ENCODE measurements at regions not wholly inside any gene's neighbourhood (a gene's known extent, or its start where the extent isn't known, plus 50 kb on each side); places are given as distances from the start of the nearest gene placed in this dataset.

GRCh38 chr6:28764014-28764723 is 159.6 kb downstream of the TRIM27 start:
- DNase-seq (ENCODE audit: low spot score), result no peak
- TF ChIP-seq CTCF (IDR thresholded peaks at IDR 0.05; ENCODE audit: borderline replicate concordance, control extremely low read depth, extremely low read depth, insufficient read depth, missing control alignments), result no peak
- in situ Hi-C loops (cut with MboI; ENCODE audit: low sequenced_read_pairs, unreplicated experiment), result no loop called here

DNA sequence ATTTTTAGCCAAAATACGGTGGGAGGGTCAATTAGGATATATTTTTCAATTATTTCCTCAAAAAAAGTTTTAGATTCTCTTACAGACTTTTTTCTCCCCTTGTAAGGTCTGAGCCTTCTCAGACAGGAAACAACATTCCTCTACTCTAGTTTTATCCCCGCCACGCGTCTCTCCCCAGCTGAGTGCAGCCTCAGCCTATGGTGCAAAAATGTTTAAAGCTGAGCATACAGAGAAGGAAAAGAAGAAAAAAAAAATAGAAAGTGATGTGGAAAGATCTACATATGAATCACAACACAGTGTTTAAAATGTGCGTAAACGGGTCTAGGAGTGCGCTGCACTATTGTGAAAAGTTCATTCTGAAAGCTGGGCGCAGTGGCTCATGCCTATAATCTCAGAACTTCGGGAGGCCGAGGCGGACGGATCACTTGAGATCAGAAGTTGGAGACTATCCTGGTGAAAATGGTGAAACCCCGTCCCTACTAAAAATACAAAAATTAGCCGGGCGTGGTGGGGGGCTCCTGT is 159.0 kb downstream of the TRIM27 start:
- TF ChIP-seq CTCF (IDR thresholded peaks at IDR 0.05; ENCODE audit: borderline replicate concordance, control extremely low read depth, extremely low read depth, insufficient read depth, missing control alignments), result no peak
- in situ Hi-C loops (cut with MboI; ENCODE audit: low sequenced_read_pairs, unreplicated experiment), result no loop called here
- DNase-seq (ENCODE audit: low spot score), result no peak

DNA sequence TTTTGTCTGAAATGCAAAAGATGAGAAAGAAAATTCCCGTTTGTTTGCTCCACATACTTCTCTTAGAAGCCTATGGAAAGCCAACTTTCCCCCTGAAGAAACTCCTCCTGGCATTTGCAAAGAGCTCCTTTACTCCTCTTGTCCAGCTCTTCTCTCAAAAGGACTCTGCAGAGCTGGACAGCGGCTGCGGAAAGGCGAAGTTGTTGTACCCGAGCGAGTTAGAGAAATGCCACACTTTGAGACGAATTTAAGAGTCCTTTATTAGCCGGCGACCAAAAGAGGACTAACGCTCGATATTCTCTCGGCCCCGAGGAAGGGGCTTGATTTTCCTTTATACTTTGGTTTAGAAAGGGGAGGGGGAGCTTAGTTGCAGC is 157.8 kb downstream of the TRIM27 start:
- TF ChIP-seq CTCF (IDR thresholded peaks at IDR 0.05; ENCODE audit: borderline replicate concordance, control extremely low read depth, extremely low read depth, insufficient read depth, missing control alignments), result no peak
- in situ Hi-C loops (cut with MboI; ENCODE audit: low sequenced_read_pairs, unreplicated experiment), result no loop called here
- no peak for DNase-seq (ENCODE audit: low spot score)

GRCh38 chr6:28766426-28766825 is 157.4 kb downstream of the TRIM27 start:
- in situ Hi-C loops (cut with MboI; ENCODE audit: low sequenced_read_pairs, unreplicated experiment), result no loop called here
- no peak for DNase-seq (ENCODE audit: low spot score)
- TF ChIP-seq CTCF (IDR thresholded peaks at IDR 0.05; ENCODE audit: borderline replicate concordance, control extremely low read depth, extremely low read depth, insufficient read depth, missing control alignments), result no peak

- DNase-seq (ENCODE audit: low spot score), result no peak
- no peak for TF ChIP-seq CTCF (IDR thresholded peaks at IDR 0.05; ENCODE audit: borderline replicate concordance, control extremely low read depth, extremely low read depth, insufficient read depth, missing control alignments)
- in situ Hi-C loops (cut with MboI; ENCODE audit: low sequenced_read_pairs, unreplicated experiment), result no loop called here
These were observed 156.7 kb downstream of the TRIM27 start for GRCh38 chr6:28767133-28767532.

- no peak for TF ChIP-seq CTCF (IDR thresholded peaks at IDR 0.05; ENCODE audit: borderline replicate concordance, control extremely low read depth, extremely low read depth, insufficient read depth, missing control alignments)
- in situ Hi-C loops (cut with MboI; ENCODE audit: low sequenced_read_pairs, unreplicated experiment), result no loop called here
- no peak for DNase-seq (ENCODE audit: low spot score)
These were observed 156.1 kb downstream of the TRIM27 start for GRCh38 chr6:28767691-28768090.

Measured in GM13976 (cell line).